ENCODE measurements at regions not wholly inside any gene's neighbourhood (a gene's known extent, or its start where the extent isn't known, plus 50 kb on each side); places are given as distances from the start of the nearest gene placed in this dataset.
A peak's percentile ranks its signal among the peaks of the same experiment; 100 is the strongest.

GRCh38 chr14:38900887-38901286, 202.1 kb downstream of the SEC23A start:
- no peak for DNase-seq

DNA sequence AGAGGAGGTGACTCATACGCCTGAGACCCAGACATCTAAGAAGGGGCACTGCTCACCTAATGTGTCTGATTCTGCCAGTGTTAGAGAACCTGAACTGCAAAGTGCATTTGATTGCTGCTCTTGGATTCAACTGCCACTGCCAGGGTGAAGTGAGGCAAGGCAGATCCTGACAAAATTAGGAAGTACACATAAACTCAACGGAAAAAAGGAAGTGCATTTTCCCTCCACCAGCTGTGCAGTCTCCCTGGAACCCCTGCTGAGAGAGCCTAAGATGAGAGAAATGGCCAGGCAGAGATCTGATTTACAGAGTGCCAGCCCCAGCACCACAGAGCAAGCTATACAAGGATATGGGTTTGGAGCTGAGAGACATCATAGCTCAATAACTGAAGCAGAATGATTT, 215.3 kb downstream of the SEC23A start:
- no peak for DNase-seq

GRCh38 chr14:38884109-38884508, 218.9 kb downstream of the SEC23A start:
- DNase-seq = no peak

GRCh38 chr14:38883127-38883526, 219.9 kb downstream of the SEC23A start:
- no peak for DNase-seq

DNA sequence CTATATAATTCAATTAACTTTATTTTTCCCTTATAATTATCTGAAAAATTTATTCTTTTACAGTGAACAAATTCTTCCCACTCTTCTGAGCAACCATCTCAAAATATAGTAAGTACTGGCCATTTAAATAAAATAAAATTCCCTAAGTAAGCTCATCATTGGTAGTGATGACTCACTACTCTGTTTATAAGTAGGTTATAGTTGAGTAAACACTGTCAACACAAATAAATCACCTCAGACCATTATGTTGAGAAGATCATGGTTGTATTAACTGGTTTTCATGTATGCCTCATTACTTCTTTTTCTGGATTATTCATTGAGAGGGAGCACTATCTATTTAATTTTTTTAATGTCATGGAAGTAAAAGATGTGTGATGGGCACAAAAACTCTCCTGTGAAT, 220.5 kb downstream of the SEC23A start:
- no peak for DNase-seq

GRCh38 chr14:38880643-38881524, 222.2 kb downstream of the SEC23A start:
- no peak for DNase-seq

GRCh38 chr14:38877744-38878388, 225.2 kb downstream of the SEC23A start:
- DNase-seq = no peak

DNA sequence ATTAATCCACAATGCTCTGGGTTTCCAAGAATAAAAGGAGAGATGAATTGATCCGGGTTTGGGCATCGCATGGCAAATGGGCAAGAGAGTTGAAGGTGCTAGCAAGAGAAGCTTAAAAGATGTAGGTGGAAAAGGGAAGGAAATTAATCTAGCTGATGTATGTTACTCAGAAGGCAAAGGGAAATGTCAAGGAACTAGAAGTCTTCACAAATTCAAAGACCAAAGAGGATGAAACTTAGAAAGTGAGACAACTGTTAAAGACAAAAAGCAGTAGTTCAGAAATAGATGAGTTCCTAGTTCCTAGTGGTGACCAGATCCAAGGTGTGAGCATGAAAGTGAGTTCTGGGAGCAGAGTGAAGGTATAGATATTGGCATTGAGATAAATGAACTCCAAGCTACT, 228.3 kb downstream of the SEC23A start:
- DNase-seq = no peak

- DNase-seq = no peak
Measured at GRCh38 chr14:38873941-38874612, 229.0 kb downstream of the SEC23A start.

- DNase-seq = no peak
Measured at GRCh38 chr14:38870296-38870836, 232.7 kb downstream of the SEC23A start.

GRCh38 chr14:38868399-38869290, 234.4 kb downstream of the SEC23A start:
- no peak for DNase-seq

DNA sequence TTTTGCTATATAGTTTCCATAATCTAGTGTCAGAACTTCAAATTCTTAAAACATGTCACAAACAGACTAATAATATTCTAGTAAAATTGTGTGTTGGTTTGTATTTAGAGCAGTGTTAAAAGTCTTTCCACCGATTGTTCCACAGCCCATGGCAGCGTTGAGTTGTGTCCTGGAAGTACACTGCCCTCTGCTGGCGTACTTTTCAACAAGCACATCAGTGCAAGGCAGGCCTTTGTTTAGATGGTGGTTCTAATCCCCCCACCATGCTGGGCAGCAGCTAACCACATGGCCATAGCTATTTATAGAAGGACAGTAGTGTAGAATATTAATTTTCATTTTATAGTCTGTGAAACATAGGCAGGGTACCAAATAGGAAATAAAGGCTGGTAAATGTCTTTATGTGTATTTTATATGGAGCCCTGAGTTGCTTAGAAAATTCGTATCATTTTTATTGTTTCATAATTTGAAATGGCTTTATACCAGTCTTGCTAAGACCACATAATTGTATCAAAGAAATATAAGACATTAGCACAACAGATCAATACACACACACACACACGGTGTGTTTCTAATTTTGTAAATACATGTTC, 235.4 kb downstream of the SEC23A start:
- peak; percentile 74 for DNase-seq

GRCh38 chr14:38866461-38866860, 236.6 kb downstream of the SEC23A start:
- no peak for DNase-seq

DNA sequence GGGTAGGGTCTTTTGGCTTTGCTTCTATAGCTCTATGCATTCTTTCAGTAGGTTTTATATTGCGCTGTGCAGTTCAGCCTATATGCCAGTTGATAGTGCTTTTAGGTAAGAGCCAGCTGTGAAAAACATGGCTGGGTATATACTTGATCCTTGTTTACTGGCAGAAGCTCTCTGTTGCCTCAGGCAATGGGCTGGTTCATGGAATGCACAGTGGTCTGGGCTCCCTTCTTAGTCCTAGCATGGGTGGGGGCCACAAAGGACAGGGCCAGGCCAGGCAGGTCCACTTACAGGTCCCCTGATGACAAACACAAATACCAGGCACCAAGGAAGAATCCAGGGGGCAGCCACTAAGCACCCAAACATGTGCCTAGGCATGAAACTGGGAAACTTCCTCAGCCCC, 240.7 kb downstream of the SEC23A start:
- no peak for DNase-seq

DNA sequence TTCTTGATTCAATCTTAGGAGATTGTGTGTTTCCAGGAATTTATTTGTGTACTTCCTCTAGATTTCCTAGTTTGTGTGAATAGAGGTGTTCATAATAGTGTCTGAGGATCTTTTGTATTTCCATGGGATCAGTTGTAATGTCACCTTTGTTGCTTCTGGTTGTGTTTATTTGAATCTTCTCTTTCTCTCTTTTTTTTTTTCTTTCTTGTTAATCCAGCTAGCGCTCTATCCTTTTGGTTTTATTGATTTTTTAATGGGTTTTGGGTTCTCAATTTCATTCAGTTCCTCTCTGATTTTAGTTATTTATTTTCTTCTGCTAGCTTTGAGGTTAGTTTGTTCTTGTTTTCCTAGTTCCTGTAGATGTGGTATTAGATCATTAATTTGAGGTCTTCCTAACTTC, 242.5 kb downstream of the SEC23A start:
- no peak for DNase-seq

DNA sequence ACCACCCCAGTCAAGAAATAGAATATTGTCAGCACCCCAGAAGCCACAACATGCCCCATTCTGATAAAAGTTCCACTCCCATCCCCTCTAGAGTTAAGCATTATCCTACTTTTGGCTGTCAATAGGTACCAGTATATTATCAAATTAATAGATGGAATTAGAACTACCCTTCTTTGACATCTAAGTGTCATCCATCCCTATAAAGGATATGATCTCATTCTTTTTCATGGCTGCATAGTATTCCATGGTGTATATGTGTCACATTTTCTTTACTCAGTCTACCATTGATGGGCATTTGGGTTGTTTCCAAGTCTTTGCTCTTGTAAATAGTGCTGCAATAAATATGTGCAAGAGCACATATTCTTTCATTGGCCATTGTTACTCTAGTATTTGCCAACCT, 246.2 kb downstream of the SEC23A start:
- DNase-seq = no peak

- no peak for DNase-seq
Measured at GRCh38 chr14:38855513-38855912, 247.5 kb downstream of the SEC23A start.

GRCh38 chr14:38851111-38851510, 251.9 kb downstream of the SEC23A start:
- no peak for DNase-seq

GRCh38 chr14:38850664-38851063, 252.4 kb downstream of the SEC23A start:
- DNase-seq = no peak

GRCh38 chr14:38848243-38848935, 254.6 kb downstream of the SEC23A start:
- no peak for DNase-seq

DNA sequence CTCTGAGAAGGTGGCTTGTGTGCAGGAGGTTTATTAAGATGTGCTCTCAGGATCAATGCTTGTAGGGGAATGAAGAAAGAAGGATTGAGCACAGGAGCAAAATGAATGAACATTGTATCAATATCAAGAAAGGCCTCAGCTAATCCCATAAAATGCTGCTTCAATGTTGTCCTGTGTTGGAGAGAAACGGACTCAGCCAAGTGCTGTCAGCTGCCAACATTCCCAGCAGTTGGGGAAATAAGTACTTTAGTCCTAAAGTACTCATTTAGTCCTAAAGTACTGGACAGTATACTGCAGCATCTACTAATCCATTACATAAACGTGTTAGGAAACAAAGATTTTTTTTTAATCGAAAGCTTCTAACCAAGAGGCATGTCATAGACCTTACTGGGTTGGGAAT, 255.9 kb downstream of the SEC23A start:
- DNase-seq = no peak

Data from NCI-H1694 (cell line).